T-helper 2 cell treated with Interferon-gamma antibody and Interleukin-4, amounts not matched to agents 100 ng/mL and 5 ng/mL, for 36 hours (primary cell): ENCODE measurements at regions not wholly inside any gene's neighbourhood (a gene's known extent, or its start where the extent isn't known, plus 50 kb on each side); places are given as distances from the start of the nearest gene placed in this dataset.

Source experiments
- intact Hi-C: fragments of 100-400 bp; cut with micrococcal nuclease; formaldehyde crosslinking; loops from one replicate; pipeline ENCODE4 v1.15.1; 2023

DNA sequence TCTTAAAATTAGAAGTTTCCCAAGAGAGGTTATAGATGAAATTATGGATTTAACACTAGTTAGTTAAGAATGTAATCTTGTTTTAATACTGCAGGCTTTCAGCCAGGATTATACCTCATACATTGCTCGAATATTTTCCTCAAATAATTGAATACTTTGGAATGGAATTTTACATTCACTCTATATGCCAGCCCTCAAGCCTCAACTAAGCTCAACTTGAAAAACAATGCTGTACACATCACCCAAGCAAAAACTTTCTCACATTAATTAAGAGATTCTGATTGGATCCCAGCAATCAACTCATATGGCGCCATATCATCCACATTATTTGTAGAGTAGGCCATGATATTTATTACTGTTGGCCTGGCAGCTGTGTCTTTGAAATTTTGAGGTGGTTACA lies 710.7 kb upstream of the ADAMTS5 start:
- intact Hi-C loops: no loop called here

DNA sequence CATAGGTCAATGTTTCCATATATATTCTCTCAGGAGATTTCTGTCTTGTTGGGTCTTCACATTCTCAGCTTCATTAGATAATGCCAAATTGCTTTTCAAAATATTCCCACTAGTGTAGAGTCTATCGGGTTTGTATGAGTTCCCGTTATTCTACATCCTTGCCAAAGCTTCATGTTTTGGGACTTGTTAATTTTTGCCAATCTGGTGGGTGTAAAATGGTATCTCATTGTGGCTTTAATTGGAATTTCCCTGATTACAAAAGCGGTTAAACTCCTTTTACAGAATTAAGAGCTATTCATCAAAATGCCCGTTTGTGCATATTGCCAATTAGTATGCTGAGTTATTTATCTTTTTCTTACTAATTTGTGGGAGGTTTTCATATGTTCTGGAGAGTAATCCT lies 708.4 kb upstream of the ADAMTS5 start:
- intact Hi-C loops: no loop called here

DNA sequence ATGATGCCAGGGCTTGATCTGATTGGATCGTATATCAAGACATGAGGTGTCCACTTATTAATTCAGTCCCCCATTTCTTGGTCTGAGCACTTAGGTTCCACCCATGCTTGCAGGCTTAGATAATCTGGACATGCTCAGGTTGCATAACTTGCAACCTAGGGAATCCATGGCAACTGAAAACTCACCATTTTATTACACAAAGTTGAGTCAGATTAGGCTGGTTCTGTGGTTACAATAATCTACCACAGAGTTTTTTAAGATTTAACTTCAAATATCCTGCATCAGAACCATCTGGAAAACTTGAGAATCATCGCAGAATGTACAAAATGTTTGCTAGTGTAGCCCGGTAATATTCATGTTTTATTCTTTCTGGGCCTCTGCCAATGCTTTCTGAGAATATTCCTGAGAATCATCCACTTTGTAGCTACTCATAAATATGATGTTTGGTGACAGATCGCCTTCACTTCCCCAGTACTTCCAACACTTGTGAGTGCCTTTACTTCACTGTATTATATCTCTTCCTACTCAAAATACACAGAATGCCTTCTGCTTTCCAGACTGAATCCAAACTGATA lies 707.2 kb upstream of the ADAMTS5 start:
- intact Hi-C loops: no loop called here

DNA sequence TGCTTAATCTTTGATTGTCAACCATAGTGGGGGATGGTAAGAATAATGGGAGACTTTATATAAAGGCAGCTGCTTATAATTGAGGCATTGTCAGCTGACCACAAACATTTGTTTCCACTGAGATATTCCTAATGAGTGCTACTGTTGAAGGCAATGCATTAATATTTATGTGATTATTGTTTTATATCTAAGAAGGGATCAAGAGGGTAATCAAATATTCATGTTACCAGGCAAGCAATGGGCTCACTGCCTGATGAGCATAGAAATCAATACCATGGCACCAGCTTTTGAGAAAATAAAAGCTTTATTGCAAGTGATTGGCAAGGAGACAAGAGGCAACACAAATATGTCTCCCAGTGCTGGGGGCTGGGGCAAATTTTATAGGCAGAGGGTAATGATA lies 706.7 kb upstream of the ADAMTS5 start:
- intact Hi-C loops: no loop called here

DNA sequence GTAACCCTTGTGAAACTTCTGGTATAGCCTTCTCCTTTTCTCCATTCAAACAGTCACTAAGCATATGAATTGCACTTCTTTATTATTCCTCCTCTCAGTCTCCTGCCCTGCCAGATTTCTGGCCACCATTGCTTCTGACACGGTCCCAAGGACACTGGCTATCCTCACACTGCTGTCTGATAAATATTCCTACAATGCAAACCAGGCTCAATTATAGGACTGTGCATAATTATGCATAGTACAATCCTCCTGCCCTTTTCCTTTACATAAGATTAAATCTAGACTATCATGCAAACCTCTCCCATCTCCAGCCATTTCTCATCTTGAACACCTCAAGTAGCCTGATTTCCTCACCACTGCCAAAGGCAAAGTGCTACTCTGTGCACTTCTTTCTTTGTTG lies 704.3 kb upstream of the ADAMTS5 start:
- intact Hi-C loops: no loop called here

DNA sequence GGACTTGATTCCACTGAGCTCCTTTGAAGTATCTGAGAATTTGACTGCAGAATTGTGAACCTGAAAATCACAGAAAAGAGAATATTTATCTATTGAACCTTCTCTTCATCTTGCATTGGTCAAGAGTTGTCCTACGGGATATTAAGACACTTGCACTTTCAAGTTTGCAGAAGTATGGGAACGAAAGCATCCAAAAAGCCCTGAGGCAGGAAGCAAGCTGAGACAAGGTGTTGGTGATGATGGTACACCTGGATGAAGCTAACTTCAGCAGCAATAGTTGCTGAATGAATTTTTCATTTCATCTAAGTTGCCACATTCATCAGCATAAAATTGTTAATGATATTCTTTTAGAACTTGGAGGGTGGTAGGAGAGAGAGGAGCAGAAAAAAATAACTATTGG lies 686.6 kb upstream of the ADAMTS5 start:
- intact Hi-C loops: no loop called here

DNA sequence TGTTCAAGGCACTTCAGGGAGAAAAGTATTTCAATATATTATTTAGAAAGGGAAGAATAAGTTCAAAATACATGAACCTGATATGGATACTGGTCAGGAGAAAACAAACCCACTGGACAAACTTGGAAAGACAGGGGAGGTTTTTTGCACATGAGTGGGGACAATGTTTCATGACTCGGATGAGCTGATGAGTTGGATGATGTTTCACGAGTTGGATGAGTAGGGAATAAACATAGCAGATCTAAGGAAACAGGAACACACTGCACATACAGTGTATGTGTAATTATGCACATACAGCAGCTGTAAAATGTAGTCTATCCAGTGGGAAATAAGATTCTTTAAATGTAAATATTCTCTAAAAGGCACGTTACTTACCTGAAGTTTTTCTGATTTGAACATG lies 682.9 kb upstream of the ADAMTS5 start:
- intact Hi-C loops: no loop called here

DNA sequence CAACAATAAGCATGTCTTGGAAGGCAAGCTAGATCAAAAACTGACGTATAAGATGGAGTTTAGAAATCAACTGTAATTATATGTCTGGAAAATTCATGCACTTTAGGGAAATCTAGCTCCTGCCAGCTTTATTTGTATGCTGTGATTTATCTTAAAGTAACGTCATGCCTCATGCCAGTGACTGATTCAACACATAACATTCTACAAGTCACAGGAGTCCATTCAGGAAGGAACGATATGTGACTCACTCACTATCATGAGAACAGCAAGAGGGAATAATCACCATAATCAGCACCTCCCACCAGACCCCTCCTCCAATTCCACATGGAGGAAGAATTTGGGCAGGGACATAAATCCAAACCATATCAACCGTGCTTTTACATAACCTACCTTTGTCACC lies 682.4 kb upstream of the ADAMTS5 start:
- intact Hi-C loops: no loop called here

DNA sequence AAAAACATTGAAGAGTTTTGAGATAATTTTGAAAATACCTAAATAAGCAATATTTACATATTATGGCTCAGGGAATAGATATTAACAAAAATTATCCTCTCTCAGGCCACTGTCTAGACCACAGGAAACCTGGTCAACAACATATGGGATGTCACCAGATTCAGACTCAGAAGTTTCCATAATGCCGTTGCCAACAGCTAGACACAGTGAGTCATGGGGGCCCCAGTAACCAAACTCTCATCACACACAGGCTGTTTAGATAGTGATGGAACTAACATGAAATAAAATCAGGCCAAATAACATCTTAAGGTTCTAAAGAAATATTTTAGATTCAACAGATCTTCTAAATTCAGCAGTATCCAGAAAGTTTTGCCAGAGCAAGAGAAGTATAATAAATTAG lies 681.7 kb upstream of the ADAMTS5 start:
- intact Hi-C loops: no loop called here

DNA sequence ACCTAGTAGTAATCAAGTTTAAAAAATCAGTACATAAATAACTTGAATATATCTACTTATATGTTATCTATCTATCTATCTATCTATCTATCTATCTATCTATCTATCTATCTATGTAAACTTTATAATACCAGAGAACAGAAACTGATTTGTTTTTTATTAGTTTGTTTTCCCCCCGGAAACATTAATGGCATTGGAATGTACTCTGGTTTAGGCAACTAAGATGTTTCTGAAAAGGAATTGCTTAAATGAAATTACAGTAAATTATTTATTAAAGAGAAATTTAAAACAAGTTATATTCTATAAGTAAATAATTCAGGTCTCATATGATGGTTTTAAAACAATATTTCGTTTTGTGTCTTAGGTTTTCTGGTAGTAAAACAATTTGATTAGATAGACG lies 681.0 kb upstream of the ADAMTS5 start:
- intact Hi-C loops: no loop called here

DNA sequence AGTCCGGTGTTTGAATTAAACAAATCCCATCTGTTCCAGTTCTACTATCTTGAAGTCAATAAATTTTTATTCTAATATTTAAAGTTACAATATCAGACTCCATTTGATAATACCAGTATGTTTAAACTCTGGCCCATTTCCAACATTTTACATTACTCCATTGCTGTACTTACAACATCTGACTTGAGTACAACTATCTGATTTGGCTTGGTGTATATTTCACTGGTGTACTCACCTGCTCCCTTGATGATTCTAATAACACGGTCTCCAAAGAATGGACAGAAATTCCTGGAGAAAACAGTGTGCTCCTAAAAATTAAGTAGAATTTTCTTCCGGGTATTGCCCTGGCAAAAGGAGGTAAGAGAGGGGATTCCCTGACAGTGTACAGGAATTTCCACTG lies 680.5 kb upstream of the ADAMTS5 start:
- intact Hi-C loops: no loop called here

DNA sequence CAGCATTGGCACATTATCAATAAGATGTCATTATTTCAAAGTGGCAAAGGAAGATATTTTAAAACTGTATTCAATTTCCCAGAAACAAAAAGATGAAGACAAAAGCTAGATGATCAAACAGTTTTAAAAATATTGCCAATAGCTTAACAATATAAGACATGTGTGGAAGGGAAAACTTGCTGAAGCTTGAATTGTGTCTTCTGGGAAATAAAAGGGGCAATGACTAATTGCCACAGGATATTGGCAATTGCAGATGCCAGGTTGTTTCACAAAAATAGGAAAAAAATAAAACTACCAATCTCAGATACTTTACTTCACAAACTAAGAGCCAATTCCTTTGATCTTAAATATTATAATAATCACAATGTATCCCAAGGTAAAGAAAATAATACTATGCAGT lies 679.8 kb upstream of the ADAMTS5 start:
- intact Hi-C loops: no loop called here

DNA sequence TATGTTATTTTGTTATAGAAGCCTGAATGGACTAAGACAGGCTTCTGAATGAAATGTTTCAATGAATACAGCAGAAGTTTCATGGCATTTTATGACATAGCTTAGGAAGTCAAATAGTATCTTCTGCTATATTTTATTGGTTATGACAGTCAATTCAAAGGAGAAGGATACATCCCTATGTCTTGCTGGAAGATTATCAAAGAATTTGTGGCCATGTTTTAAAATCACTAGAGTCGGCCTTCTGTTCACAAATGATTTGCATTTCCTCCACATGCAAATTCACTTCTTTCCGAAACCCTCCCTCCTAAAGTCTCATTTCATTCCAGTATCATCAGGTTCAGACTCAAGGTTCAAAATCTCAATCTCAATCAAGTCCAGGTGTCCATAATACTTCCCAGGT lies 679.2 kb upstream of the ADAMTS5 start:
- intact Hi-C loops: no loop called here

DNA sequence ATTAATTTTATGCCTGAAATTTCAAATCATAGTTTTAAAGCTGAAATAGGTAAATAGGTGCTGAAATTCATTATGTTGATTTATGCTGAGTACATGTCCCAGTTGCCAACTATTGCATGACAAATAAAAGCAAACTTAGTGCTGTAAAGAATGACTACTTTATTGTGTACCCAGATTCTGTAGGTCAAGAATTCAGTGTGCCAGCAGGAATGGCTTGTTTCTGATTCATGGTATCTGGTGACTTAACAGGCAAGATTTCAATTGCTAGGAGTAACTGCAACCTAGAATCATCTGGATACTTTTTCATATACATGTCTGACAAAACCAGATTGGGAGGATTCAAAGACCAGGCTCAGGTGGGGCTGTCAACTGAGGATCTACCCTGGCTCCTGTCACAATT lies 678.4 kb upstream of the ADAMTS5 start:
- intact Hi-C loops: no loop called here

DNA sequence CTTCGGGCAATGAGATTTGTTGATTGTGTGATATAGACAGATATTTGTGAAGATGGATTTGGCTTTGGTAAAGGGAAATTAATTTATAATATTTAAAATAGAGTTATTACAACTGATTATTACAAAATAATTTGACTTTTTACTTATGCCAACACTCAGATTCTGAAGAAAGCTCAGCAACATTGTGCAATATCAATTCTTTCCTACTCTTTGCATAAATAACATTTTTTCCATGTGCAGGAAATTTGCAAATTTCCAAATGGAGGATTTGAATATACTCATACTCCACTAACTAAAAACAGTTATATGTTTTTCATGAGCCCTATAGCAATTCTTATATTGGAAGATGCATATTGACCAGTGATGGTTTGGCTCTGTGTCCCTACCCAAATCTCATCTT lies 676.4 kb upstream of the ADAMTS5 start:
- intact Hi-C loops: no loop called here

DNA sequence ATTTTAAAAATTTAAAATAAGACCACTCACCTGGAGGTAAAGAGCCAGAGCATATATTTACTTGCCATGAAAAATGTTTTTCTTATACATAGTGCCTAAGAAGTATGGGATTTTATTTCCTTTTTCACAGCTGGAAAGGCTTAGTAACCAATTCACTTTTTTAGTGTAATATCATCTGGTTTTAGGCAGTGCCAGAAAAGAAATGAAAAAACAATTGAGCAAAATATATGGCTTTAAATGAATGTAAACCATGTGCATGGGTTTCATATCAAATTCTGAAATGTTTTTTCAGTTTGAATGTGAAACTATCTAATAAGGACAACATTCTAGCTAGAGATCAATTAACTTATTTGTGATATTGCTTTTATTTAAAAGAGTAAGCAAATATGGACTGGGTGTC lies 672.4 kb upstream of the ADAMTS5 start:
- intact Hi-C loops: no loop called here

DNA sequence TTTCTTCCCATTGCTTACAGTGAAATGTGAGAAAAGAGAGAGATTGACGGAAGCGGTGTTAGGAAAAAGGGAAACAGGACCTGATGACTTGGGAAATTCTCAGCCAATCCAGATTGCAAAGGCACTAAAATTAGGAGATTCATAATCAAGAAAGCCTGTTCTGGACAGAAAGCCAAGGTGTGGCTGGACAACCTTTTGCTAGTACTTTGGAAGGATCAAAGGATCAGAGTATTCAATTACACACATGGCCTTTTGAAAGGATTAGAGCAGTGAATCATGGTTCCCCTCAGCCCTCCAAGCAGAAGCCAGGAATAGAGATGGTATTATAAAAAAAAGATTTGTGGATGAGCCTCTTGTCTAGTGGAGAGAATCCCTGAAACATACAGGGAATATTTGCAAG lies 669.8 kb upstream of the ADAMTS5 start:
- intact Hi-C loops: no loop called here

DNA sequence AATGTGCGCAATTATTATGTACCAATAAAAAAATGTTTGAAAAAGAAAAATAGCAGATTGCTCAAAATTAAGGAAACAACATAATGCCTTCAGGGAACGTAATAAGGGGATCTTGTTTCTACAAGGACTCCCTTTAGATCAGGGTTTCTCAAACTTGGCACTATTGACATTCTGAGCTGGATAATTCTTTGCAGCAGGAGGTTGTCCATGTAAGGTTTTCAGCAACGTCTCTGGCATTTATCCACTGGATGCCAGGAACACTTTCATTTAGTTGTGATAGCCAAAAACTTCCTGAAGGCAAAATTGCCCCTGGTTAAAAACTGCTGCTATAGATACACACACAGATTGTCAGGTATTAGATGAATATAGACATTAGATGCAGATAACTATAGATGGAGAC lies 666.7 kb upstream of the ADAMTS5 start:
- intact Hi-C loops: no loop called here

DNA sequence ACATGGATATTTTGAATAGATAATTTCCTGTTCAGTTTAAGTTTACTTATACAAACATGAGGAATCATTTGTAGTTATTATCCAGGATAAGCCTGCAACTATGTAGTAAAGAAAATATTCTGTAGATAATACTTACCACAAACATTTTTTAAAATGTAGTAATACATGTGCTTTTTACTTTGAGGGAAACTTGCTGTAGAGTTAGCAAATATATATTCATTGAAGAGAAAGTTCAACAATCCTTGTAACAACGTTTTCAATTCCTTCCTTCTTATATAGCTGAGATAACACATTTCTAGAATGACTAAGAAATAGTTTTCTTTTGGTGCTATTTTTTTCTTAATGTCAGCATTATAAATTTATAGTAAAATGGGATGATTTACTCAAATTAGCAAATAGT lies 664.6 kb upstream of the ADAMTS5 start:
- intact Hi-C loops: no loop called here

DNA sequence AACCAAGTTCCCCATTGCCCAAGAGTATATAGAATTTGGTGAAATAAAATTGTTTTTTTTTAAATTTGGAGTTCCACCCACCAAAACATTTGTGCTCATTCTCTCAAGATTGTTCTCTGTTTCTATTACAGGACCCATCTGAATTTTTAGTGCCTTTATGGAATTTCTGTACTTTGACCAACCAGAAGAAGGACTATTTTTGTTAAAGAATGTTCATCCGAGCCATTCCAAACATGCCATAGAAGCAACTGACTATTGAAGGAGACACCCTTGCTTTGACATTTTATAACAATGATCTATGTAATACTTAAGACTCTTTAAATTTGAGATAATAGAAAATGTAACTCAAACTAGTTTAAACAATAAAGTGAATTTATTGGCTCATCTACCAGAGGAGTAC lies 655.7 kb upstream of the ADAMTS5 start:
- intact Hi-C loops: no loop called here

DNA sequence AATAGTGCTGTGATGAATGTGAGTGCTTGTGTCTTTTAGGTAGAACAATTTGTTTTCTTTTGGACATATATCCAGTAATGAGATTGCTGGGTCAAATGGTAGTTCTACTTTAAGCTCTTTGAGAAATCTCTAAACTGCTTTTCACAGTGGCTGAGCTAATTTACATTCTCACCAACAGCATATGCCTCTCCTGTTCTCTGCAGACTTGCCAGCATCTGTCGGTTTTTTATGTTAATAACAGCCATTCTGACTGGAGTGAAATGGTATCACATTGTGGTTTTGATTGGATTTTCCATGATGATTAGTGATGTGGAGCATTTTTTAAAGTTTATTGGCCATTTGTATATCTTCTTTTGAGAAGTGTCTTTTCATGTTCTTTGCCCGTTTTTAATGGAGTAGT lies 647.3 kb upstream of the ADAMTS5 start:
- intact Hi-C loops: no loop called here

DNA sequence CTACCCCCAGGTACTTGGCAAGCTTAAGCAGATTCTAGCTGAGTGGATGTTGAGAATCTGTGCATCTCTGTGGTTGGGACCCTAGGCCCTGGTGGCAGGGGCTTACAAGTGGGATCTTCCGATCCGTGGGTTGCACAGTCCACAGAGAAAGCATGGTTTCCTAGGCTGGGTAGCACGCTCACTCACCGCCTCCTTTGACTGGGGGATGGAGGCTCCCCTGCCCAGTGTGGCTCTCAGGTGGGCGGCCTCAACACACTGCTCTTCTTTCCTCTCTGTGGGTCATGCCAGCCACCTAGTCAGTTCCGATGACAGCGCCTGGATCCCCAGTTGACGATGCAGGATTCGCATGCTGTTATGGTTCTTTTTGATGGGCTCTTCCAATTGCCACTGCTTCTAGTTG lies 639.5 kb upstream of the ADAMTS5 start:
- intact Hi-C loops: no loop called here

DNA sequence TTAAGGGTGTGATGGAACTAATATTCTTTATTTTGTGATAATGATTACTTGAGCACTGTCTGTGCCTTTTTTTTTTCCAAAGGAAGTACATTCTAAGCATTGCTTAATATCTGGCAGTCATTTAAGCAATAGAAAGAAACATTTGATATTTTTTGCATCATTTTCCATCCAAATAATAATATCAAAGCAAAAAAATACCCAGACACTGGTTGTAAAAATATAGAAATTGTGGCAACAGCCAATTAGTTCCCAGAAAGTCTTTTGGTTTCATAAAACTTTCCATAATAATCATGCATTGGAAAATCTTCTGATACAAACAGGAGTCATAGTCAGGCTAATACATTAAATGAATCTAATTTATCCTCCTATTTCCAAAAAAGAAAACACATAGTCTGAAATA lies 629.3 kb upstream of the ADAMTS5 start:
- intact Hi-C loops: no loop called here

DNA sequence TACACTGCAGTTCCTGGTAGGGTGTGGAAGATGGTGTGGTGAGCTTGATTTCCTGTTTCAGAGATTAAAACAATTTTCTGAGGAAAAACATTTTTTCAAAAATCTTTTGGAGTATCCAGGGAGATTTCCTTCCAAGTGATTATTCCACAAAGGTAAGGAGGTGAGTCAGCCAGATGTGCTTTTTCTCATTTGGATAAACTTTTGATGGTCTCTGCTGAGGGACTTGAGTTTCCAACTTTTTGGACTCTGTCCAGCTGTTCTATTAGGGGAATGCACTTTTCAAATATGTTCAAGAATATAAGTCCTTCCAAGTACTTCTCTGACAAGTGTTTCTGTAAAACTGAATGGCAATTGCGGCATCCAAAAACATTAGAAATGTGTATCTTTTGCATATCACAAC lies 628.8 kb upstream of the ADAMTS5 start:
- intact Hi-C loops: no loop called here
